ENCODE measurements at regions not wholly inside any gene's neighbourhood (a gene's known extent, or its start where the extent isn't known, plus 50 kb on each side); places are given as distances from the start of the nearest gene placed in this dataset.
"Not testable (repeated sequence)": the region's sequence is repeated elsewhere in the genome, so short reads cannot be mapped to it uniquely, and the experiment has no call there.

DNA sequence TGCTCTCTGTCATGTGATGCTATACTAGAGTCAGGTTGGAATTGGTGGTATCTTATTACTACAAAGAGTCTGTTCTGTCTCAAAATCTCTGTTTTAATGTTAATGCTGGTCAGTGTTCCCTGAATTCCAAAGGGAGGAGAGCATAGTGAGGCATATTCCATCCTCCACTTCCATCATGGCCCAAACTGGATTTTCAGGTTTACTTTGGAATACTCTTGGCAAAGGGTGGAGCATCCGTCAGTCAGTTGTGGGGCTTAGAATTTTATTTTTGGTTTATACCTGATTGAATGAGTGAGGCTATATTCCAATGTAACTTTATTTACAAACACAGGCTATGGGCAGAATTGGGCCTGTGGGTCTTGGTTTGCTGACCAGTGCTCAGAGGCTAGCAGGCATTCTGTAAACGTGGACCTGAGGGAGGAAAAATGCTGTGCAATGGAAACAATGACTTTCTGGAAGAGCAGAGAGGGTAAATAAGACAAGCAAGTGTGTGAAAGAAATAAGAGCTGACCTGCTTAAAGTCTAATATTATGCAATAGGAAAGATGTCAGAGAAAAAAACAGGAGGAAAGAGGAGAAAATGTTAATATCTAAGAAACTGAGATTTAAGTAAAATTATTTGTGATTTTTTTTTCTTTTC is 106.2 kb upstream of the CLINT1 start:
- Histone ChIP-seq H3K4me1 (ENCODE audit: control insufficient read depth, extremely low read depth, insufficient read depth, low read length) (no peaks in the 10 kb centered on the region), H3K27ac (ENCODE audit: insufficient read depth, low read length) (no peak overlapping the region), H3K9ac (ENCODE audit: insufficient read depth, low read length) (no peak overlapping the region), H3K9me3 (ENCODE audit: control insufficient read depth, insufficient read depth, low read depth, low read length) (no peaks in the 10 kb centered on the region), H3K27me3 (ENCODE audit: control insufficient read depth, insufficient read depth, low read length) (no peaks in the 10 kb centered on the region), H3K4me2 (ENCODE audit: extremely low read depth, insufficient read depth, low read length) (no peak overlapping the region), H3K36me3 (ENCODE audit: control insufficient read depth, insufficient read depth, low read length) (no peaks in the 10 kb centered on the region), H2AFZ (ENCODE audit: low read length) (no peak overlapping the region), H4K20me1 (ENCODE audit: control insufficient read depth, extremely low read depth, insufficient read depth, low read length) (no peaks in the 10 kb centered on the region), H3K79me2 (ENCODE audit: control insufficient read depth, insufficient read depth, low read length) (no peaks in the 10 kb centered on the region), H3K4me3 (replicated peaks in 1 of 4; ENCODE audit: control extremely low read depth in 1 of 4, insufficient read depth in 1 of 4, low read depth in 3 of 4, low read length in 4 of 4) (no peak overlapping the region)
- DNase-seq (ENCODE audit: low read depth in 2 of 2) = no peak
- no peak for TF ChIP-seq EZH2 (IDR thresholded peaks at IDR 0.05; ENCODE audit: low read length, missing control alignments)
- TF ChIP-seq, protein P1, sequence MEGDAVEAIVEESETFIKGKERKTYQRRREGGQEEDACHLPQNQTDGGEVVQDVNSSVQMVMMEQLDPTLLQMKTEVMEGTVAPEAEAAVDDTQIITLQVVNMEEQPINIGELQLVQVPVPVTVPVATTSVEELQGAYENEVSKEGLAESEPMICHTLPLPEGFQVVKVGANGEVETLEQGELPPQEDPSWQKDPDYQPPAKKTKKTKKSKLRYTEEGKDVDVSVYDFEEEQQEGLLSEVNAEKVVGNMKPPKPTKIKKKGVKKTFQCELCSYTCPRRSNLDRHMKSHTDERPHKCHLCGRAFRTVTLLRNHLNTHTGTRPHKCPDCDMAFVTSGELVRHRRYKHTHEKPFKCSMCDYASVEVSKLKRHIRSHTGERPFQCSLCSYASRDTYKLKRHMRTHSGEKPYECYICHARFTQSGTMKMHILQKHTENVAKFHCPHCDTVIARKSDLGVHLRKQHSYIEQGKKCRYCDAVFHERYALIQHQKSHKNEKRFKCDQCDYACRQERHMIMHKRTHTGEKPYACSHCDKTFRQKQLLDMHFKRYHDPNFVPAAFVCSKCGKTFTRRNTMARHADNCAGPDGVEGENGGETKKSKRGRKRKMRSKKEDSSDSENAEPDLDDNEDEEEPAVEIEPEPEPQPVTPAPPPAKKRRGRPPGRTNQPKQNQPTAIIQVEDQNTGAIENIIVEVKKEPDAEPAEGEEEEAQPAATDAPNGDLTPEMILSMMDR (conservative IDR thresholded peaks at IDR 0.05 in 1 of 2, IDR thresholded peaks at IDR 0.05 in 1 of 2; ENCODE audit: low read depth in 1 of 2, low read length in 2 of 2) = no peak

DNA sequence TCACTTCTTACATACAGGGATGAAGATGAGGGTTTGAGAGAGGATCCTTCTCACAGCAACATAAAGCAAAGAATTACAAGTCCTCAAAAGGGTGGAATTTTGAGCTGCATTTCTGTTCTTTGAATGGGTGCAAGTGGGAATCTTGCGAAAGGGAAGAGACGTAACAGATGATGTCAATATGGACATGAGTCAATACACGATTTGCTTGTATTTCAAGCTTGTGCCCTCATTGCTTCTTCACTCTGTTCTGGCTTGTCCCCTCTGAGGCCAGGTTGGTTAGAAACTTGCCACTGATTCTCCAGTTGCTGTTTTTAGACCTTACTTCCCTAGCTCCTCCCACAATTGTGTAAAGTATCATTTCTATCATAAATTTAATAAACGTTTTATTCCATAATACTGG is 104.8 kb upstream of the CLINT1 start:
- Histone ChIP-seq H3K27me3 (ENCODE audit: control insufficient read depth, insufficient read depth, low read length) (no peaks in the 10 kb centered on the region), H2AFZ (ENCODE audit: low read length) (no peak overlapping the region), H3K79me2 (ENCODE audit: control insufficient read depth, insufficient read depth, low read length) (no peaks in the 10 kb centered on the region), H3K4me3 (replicated peaks in 1 of 4; ENCODE audit: control extremely low read depth in 1 of 4, insufficient read depth in 1 of 4, low read depth in 3 of 4, low read length in 4 of 4) (no peak overlapping the region), H4K20me1 (ENCODE audit: control insufficient read depth, extremely low read depth, insufficient read depth, low read length) (no peaks in the 10 kb centered on the region), H3K4me2 (ENCODE audit: extremely low read depth, insufficient read depth, low read length) (no peak overlapping the region), H3K9me3 (ENCODE audit: control insufficient read depth, insufficient read depth, low read depth, low read length) (no peaks in the 10 kb centered on the region), H3K27ac (ENCODE audit: insufficient read depth, low read length) (no peak overlapping the region), H3K36me3 (ENCODE audit: control insufficient read depth, insufficient read depth, low read length) (no peaks in the 10 kb centered on the region), H3K9ac (ENCODE audit: insufficient read depth, low read length) (no peak overlapping the region), H3K4me1 (ENCODE audit: control insufficient read depth, extremely low read depth, insufficient read depth, low read length) (no peaks in the 10 kb centered on the region)
- DNase-seq (ENCODE audit: low read depth in 2 of 2) = no peak
- TF ChIP-seq, protein P1 (conservative IDR thresholded peaks at IDR 0.05 in 1 of 2, IDR thresholded peaks at IDR 0.05 in 1 of 2; ENCODE audit: low read depth in 1 of 2, low read length in 2 of 2) = no peak
- no peak for TF ChIP-seq EZH2 (IDR thresholded peaks at IDR 0.05; ENCODE audit: low read length, missing control alignments)

DNA sequence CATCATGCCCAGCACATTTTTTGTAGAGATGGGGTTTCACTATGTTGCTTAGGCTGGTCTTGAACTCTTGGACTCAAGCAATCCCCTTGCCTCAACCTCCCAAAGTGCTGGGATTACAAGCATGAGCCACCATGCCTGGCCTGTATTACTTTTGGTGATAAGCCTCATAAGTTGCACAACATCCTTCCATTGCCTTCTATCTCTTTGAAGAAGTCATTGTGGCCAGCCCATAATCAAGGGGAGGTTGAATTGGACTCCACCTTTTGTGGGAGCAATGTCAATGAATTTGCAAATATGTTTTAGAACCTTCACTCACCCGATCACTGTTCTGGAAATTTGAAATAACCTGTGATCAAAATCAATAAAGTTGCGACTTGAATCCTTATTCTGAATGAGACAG is 104.3 kb upstream of the CLINT1 start:
- TF ChIP-seq, protein P1 (conservative IDR thresholded peaks at IDR 0.05 in 1 of 2, IDR thresholded peaks at IDR 0.05 in 1 of 2; ENCODE audit: low read depth in 1 of 2, low read length in 2 of 2) = no peak
- no peak for TF ChIP-seq EZH2 (IDR thresholded peaks at IDR 0.05; ENCODE audit: low read length, missing control alignments)
- H3K36me3 ChIP-seq (ENCODE audit: control insufficient read depth, insufficient read depth, low read length) = no peaks in the 10 kb centered on the region
- no peak for DNase-seq (ENCODE audit: low read depth in 2 of 2)
- H3K9me3 ChIP-seq (ENCODE audit: control insufficient read depth, insufficient read depth, low read depth, low read length) = no peaks in the 10 kb centered on the region
- no peak overlapping the region for H3K27ac ChIP-seq (ENCODE audit: insufficient read depth, low read length)
- no peaks in the 10 kb centered on the region for H3K79me2 ChIP-seq (ENCODE audit: control insufficient read depth, insufficient read depth, low read length)
- no peak overlapping the region for H3K4me3 ChIP-seq (replicated peaks in 1 of 4; ENCODE audit: control extremely low read depth in 1 of 4, insufficient read depth in 1 of 4, low read depth in 3 of 4, low read length in 4 of 4)
- H2AFZ ChIP-seq (ENCODE audit: low read length) = no peak overlapping the region
- H4K20me1 ChIP-seq (ENCODE audit: control insufficient read depth, extremely low read depth, insufficient read depth, low read length) = no peaks in the 10 kb centered on the region
- H3K27me3 ChIP-seq (ENCODE audit: control insufficient read depth, insufficient read depth, low read length) = no peaks in the 10 kb centered on the region
- no peaks in the 10 kb centered on the region for H3K4me1 ChIP-seq (ENCODE audit: control insufficient read depth, extremely low read depth, insufficient read depth, low read length)
- H3K9ac ChIP-seq (ENCODE audit: insufficient read depth, low read length) = no peak overlapping the region
- H3K4me2 ChIP-seq (ENCODE audit: extremely low read depth, insufficient read depth, low read length) = no peak overlapping the region

DNA sequence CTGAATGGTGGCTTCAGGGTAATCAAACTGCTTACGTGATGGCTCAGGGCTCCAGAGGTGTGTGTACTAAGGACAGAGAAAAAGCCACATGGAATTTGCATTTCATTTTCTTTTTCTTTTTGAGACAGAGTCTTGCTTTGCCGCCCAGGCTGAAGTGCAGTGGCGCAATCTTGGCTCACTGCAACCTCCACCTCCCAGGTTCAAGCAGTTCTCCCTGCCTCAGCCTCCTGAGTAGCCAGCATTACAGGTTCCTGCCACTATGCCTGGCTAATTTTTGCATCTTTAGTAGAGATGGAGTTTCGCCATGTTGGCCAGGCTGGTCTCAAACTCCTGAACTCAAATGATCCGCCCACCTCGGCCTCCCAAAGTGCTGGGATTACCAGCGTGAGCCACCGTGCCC is 103.7 kb upstream of the CLINT1 start:
- not testable (repeated sequence) for H3K27me3 ChIP-seq (ENCODE audit: control insufficient read depth, insufficient read depth, low read length); H3K4me3 ChIP-seq (replicated peaks in 1 of 4; ENCODE audit: control extremely low read depth in 1 of 4, insufficient read depth in 1 of 4, low read depth in 3 of 4, low read length in 4 of 4); H3K27ac ChIP-seq (ENCODE audit: insufficient read depth, low read length); H3K79me2 ChIP-seq (ENCODE audit: control insufficient read depth, insufficient read depth, low read length); H3K9me3 ChIP-seq (ENCODE audit: control insufficient read depth, insufficient read depth, low read depth, low read length); DNase-seq (ENCODE audit: low read depth in 2 of 2); H3K4me1 ChIP-seq (ENCODE audit: control insufficient read depth, extremely low read depth, insufficient read depth, low read length); H3K36me3 ChIP-seq (ENCODE audit: control insufficient read depth, insufficient read depth, low read length); H3K9ac ChIP-seq (ENCODE audit: insufficient read depth, low read length); H2AFZ ChIP-seq (ENCODE audit: low read length); H3K4me2 ChIP-seq (ENCODE audit: extremely low read depth, insufficient read depth, low read length); H4K20me1 ChIP-seq (ENCODE audit: control insufficient read depth, extremely low read depth, insufficient read depth, low read length)
